PC-9 (cell line): ENCODE measurements at regions not wholly inside any gene's neighbourhood (a gene's known extent, or its start where the extent isn't known, plus 50 kb on each side); places are given as distances from the start of the nearest gene placed in this dataset.

ENCODE experiments used
- CTCF ChIP-seq: fragments of 200-600 bp; sonication (generic); conservative IDR thresholded peaks from 2 replicates; pipeline ENCODE4 v1.6.1; 2017; ENCODE audit warnings: mixed run types, antibody characterized with exemption, mild to moderate bottlenecking, moderate library complexity
- EZH2 ChIP-seq: fragments of 200-600 bp; sonication (generic); IDR thresholded peaks from 2 replicates; pipeline ENCODE4 v1.8.0; 2017; ENCODE audit warnings: antibody characterized with exemption, low read depth

- TF ChIP-seq CTCF (no peak), EZH2 (no peak)
Measured at GRCh38 chr5:42268630-42269029, 154.6 kb upstream of the GHR start.
